ENCODE measurements at regions not wholly inside any gene's neighbourhood (a gene's known extent, or its start where the extent isn't known, plus 50 kb on each side); places are given as distances from the start of the nearest gene placed in this dataset.
A peak's percentile ranks its signal among the peaks of the same experiment; 100 is the strongest.

DNA sequence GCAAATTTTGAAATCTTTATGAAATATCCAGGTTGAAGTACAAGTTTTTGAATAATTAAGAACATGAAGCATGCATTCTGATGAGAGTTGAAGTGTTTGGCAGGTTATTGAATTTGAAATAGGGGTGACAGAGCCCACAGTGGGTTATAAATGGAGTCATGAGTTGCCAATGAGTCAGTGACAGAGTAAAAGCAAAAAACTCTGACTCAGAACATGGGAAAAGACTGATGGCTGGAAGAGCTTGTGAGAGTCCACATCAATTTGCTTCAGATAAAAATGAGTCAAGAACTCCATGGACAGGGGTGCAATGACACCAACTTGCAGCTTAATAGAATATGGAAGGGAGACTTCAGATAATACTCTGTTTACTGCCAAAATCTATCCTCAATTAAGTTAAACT lies 105.3 kb downstream of the SLC6A15 start:
- no peak for DNase-seq

DNA sequence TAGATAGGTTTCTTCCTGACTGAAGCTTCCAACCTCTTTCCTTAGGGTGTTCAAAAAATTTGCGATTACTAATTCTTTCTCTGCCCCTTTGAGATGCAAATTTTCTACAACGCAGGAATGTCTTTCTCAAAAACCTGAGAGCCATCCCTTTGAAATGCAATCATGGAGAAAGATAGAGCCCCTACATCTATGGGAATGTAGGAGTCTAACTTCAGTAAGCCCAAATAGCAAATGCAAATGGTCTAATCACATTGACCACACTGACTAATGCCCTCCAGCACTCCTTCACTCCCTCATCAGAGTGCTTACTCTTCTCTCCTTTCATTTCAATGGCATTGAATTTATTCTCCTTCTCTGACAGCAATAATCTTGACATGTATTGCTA lies 107.1 kb downstream of the SLC6A15 start:
- DNase-seq, result no peak

GRCh38 chr12:84804691-84805473 lies 107.7 kb downstream of the SLC6A15 start:
- no peak for DNase-seq

GRCh38 chr12:84803661-84804060 lies 108.9 kb downstream of the SLC6A15 start:
- no peak for DNase-seq

GRCh38 chr12:84802161-84802560 lies 110.4 kb downstream of the SLC6A15 start:
- DNase-seq, result peak; percentile 36 to 78 (median 53)

- DNase-seq, result peak in 1 of 3 donors; percentile 33
Measured at GRCh38 chr12:84793558-84794367, 118.8 kb downstream of the SLC6A15 start.

GRCh38 chr12:84791444-84791843 lies 121.2 kb downstream of the SLC6A15 start:
- DNase-seq, result no peak

- no peak for DNase-seq
Measured at GRCh38 chr12:84789184-84789583, 123.4 kb downstream of the SLC6A15 start.

DNA sequence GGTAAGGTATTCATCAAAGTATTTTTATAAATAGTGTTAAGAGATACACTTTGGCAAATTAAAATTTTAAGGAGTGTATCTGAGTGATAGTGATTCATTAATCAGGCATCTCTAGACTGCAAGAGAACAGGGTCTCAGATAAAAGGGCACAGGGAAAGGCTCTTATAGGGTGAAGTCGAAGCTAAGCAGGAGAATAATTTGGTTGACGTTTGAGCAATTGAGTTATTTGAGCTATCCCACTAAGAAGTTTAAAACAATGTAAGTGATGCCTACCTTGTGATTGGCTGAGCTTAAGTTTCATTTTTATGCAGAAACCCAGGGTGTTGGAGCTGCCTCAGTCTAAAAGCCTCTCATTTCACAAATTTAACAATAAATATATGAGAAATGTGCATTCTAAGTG lies 125.3 kb downstream of the SLC6A15 start:
- DNase-seq, result no peak

GRCh38 chr12:84786622-84787021 lies 126.0 kb downstream of the SLC6A15 start:
- no peak for DNase-seq

DNA sequence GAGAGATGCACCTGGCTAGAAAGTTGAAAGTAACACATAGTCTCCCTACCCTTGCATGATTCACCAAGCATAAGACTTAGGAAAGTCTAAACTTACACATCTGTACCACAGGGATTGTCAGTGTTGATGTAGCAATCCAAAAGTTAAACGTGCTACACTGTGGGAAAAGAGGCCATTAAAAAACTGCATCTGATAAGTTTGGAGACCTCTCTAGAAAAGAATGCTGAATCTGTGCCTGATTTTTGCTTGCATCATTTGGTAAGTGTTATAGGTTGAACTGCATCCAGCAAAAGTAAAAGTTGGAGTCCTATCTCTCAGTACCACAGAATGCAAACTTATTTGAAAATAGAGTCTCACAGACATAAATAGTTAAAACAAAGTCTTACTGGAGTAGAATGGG lies 126.6 kb downstream of the SLC6A15 start:
- no peak for DNase-seq

DNA sequence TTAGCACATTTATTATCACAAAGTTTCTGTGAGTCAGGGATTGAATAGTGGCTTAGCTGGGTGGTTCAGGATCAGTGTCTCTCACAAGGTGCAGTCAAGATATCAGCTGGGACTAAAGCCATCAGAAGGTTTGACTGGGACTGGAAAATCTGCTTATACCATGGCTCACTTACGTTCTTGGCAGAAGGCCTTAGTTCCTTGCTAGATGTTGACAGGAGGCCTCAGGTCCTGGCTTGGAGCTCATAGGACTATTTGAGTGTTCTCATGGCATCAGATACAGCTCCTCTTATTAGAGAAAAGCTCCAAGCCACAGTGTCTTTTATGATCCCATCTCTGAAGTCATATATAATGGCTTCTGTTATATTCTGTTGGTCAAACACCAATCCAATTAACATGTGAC lies 127.3 kb downstream of the SLC6A15 start:
- no peak for DNase-seq

DNA sequence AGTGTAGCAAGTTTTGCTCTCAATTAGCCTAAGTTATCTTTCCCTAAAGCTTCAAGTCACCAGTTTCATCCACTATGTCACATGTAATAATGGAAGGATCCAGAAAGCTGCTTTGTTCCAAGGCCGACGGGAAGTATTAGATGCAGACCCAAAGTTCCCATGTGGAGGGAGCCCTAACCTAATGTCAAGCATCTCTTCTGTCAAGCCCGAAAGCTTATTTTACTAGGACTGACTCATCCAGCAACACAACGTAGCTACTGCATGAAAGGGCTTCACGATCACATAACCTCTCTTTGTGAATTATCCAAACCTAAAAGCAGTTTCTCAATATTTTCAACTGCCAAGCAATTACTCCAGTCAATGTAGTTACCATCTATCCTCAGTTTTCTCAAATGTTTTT lies 133.4 kb downstream of the SLC6A15 start:
- DNase-seq, result no peak

DNA sequence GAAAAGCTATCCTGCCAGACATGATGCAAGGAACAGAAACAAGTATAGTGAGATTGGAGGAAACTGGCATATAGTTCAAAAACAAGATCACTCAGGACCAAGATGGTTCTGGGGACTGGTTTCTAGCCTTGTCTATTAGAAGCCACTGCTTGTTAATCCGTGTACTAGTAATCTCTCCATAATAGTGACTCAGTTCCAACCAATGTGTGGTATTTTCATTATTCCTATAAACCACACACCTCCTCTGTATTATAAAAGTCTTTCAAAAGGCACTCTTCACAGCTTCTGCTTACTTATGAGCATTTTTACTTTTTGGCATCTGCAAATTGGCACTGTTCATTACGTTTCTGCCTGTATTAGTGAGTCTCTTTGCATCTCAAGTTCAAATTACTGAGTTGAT lies 140.3 kb downstream of the SLC6A15 start:
- DNase-seq, result no peak

GRCh38 chr12:84767079-84767478 lies 145.5 kb downstream of the SLC6A15 start:
- DNase-seq, result no peak

DNA sequence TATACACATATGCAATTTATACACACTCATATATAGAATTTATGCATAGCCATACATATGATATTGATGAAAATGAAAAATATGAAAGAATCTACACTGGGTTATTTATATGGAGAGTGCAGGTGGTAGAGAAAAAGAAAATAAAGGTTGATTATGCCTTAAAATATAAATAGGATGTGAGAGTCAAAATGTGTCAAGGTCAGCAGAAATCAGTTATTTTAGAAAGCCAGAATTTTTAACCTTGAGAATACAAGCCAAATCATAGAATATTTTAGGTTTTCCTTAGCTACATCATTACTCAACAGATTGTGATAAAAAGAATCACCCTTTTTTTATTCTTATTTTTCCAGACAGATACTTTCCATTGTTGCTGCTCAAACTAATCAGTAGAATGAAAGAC lies 146.2 kb downstream of the SLC6A15 start:
- no peak for DNase-seq

DNA sequence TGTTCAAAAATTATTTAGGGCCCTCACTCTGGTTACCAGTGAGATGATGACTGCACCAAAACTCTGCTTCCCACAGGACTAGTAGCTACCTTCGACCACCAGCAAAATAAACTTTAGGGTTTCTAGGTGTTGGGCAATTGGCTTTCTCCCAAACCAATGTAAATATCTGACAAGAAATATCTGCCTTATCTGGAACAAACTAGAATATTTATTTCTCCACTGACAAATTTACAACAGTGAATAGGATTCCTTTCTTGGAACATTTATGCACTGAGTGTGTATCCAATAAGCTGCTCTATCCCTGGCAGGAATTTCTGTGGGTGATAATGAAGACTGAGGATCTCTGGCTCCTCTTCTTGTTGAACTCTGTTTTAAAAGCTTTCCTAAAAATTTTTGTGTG lies 148.6 kb downstream of the SLC6A15 start:
- DNase-seq, result no peak

DNA sequence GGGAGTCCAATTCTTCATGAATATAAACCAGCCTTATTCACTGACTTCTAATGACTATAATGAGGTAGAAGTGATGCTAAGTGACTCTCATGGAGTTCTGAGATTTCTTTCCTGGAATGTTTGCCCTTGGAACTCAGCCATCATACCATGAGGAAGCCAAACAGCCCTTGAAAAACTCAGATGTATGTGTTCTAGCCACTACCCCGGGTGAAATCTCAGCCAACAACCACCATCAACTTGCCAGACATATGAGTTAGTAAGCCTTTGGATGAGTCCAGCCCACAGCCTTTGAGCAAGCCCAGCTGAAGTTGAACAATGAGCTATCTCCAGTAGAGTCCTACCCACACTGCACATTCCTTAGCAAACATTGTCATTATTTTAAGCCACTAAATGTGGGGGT lies 149.5 kb downstream of the SLC6A15 start:
- peak in 1 of 3 donors; percentile 77 for DNase-seq

- DNase-seq, result no peak
Measured at GRCh38 chr12:84760091-84760865, 152.3 kb downstream of the SLC6A15 start.

DNA sequence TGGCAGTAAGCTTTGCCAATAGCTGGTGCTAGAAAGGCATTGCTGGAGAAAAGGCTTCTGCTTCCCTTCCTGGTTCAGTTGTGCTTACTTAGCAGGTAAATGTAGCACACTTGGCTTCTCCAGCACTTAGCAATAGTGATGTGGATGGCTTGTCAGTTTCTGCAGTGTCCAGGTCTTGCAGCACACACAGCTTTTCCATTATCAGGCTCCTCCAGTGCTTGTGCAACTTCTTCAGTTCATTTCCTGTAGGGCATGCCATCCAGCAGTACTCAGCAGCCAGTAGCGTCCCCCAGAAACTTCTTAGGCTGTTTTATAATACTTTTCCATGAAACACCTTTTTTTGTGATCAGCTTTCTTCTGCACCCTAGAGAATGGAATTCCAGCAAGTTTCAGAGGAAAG lies 154.6 kb downstream of the SLC6A15 start:
- peak in 1 of 3 donors; percentile 25 for DNase-seq

DNA sequence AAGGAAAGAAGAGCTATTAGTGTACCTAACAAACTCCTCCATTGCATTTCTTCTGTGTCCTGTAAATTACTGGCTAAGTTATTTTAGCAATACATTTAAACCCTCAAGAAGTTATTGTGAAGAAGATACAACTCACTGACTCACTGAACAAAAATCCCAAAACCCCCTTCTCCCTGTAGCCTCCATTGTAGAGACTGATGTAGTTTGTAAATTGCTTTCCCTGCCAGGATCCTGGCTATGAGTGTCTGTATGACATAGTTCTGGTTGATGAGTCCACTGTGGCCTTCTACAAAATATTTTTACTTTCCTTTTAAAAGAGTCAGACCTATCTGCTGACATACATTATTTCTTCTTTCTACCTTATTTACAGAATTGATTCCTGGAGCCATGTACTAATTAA lies 155.6 kb downstream of the SLC6A15 start:
- peak; percentile 23 to 84 (median 46) for DNase-seq

- no peak for DNase-seq
Measured at GRCh38 chr12:84745127-84745526, 167.5 kb downstream of the SLC6A15 start.

- DNase-seq, result no peak
Measured at GRCh38 chr12:84741692-84742091, 170.9 kb downstream of the SLC6A15 start.
